ENCODE measurements at regions not wholly inside any gene's neighbourhood (a gene's known extent, or its start where the extent isn't known, plus 50 kb on each side); places are given as distances from the start of the nearest gene placed in this dataset.
A peak's percentile ranks its signal among the peaks of the same experiment; 100 is the strongest.

DNA sequence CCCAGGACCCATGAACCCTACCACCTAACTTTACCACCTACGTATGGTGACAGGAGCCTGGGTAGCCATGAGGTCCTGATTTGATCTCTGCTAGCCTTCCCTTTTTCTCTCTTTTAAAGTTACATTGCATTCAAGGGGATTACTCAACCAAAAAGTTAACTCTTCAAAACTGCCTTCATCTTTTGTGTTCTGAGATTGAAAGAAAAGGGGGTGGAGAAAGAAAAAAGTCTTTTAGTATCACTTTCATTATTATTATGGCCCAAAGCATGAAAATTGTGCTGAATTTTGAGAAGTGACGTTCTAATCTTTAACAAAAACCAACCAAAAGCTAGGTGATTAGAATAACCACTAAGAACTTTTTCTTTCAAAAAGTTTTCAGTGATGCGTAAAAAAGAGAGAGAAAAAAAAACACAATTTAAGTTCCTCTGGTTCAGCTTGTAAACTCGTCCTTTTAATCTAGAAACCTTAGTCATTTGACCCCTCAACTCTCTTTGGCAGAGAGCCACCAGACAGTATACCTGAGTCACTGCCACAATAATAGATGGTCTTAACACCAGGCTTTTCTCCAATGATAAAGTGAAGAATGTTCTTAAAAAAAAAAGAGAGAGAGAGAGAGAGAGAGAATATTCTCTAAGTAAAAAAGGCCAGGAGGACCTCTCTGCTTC is 347.4 kb upstream of the FGF13 start:
- intact Hi-C loops (cut with micrococcal nuclease) = loop anchor here (2.0 to 5.0 kb wide), 2 partner anchors 132 to 142 kb away; no protein-coding TSS in a partner anchor
- Histone ChIP-seq H2AFZ (ENCODE audit: low read length) (no peak overlapping the region), H3K9ac (ENCODE audit: low read length) (peak overlapping the region; percentile 21; the same call in 1 of the 2 replicates), H3K27ac (ENCODE audit: low read length) (peak overlapping the region; percentile 67), H3F3A (ENCODE audit: low read length, unreplicated experiment) (no peaks in the 10 kb centered on the region), H3K9me3 (ENCODE audit: low read length) (no peaks in the 10 kb centered on the region), H3K36me3 (ENCODE audit: low read depth, low read length) (no peaks in the 10 kb centered on the region), H3K4me1 (ENCODE audit: insufficient read depth, low read length) (peaks cover 24% of the 10 kb centered on the region), H4K20me1 (ENCODE audit: low read length) (no peaks in the 10 kb centered on the region), H3K4me2 (ENCODE audit: low read length) (peak overlapping the region; percentile 86), H3K27me3 (ENCODE audit: low read length) (no peaks in the 10 kb centered on the region), H3K79me2 (ENCODE audit: low read length) (no peaks in the 10 kb centered on the region), H3K9me2 (replicated peaks; ENCODE audit: low read length) (no peaks in the 10 kb centered on the region; the same call in 1 of the 2 replicates), H3K4me3 (ENCODE audit: low read length) (peak overlapping the region; percentile 57)
- DNase-seq (peak; percentile 93), ATAC-seq (peak; percentile 68)
- POLR2A ChIA-PET (ENCODE audit: unreplicated experiment) = no interaction called here
- CTCF ChIA-PET = no interaction called here
- BruUV-seq (replicated peaks) = no TSS peak
- TF ChIP-seq EZH2phosphoT487 (IDR thresholded peaks at IDR 0.05; ENCODE audit: borderline replicate concordance, low read length) = no peak
- TF ChIP-seq, protein P1, sequence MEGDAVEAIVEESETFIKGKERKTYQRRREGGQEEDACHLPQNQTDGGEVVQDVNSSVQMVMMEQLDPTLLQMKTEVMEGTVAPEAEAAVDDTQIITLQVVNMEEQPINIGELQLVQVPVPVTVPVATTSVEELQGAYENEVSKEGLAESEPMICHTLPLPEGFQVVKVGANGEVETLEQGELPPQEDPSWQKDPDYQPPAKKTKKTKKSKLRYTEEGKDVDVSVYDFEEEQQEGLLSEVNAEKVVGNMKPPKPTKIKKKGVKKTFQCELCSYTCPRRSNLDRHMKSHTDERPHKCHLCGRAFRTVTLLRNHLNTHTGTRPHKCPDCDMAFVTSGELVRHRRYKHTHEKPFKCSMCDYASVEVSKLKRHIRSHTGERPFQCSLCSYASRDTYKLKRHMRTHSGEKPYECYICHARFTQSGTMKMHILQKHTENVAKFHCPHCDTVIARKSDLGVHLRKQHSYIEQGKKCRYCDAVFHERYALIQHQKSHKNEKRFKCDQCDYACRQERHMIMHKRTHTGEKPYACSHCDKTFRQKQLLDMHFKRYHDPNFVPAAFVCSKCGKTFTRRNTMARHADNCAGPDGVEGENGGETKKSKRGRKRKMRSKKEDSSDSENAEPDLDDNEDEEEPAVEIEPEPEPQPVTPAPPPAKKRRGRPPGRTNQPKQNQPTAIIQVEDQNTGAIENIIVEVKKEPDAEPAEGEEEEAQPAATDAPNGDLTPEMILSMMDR (conservative IDR thresholded peaks at IDR 0.05; ENCODE audit: low read depth, low read length) = no peak
- TF ChIP-seq EZH2 (IDR thresholded peaks at IDR 0.05; ENCODE audit: low read length, unreplicated experiment) = no peak

DNA sequence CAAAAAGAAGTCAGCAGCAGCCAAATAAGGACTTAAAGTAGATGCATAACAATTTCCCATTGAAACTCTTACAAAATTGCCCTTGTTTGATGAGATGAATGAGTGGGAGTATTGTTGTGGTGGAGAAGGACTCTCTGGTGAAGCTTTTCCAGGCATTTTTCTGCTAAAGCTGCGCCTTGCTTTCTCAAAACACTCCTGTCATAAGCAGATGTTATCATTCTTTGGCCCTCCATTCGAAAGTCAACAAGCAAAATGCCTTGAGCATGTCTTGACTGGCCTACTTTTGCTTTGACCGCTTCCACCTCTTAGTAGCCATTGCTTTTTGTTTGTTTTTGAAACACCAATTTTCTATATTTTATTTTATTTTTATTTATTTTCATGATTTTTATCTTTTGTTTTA is 340.9 kb upstream of the FGF13 start:
- no peaks in the 10 kb centered on the region for H3K9me3 ChIP-seq (ENCODE audit: low read length)
- POLR2A ChIA-PET (ENCODE audit: unreplicated experiment) = no interaction called here
- no peaks in the 10 kb centered on the region for H3K4me1 ChIP-seq (ENCODE audit: insufficient read depth, low read length)
- intact Hi-C loops (cut with micrococcal nuclease) = loop anchor here (2.0 kb wide), 1 partner anchor 60 kb away; no protein-coding TSS in a partner anchor
- no peak overlapping the region for H3K4me2 ChIP-seq (ENCODE audit: low read length)
- no peak overlapping the region for H3K4me3 ChIP-seq (ENCODE audit: low read length)
- no peak overlapping the region for H3K27ac ChIP-seq (ENCODE audit: low read length)
- CTCF ChIA-PET = no interaction called here
- ATAC-seq (no peak), DNase-seq (no peak)
- no peaks in the 10 kb centered on the region for H3K27me3 ChIP-seq (ENCODE audit: low read length)
- no peaks in the 10 kb centered on the region for H3K79me2 ChIP-seq (ENCODE audit: low read length)
- no peaks in the 10 kb centered on the region for H4K20me1 ChIP-seq (ENCODE audit: low read length)
- no peak overlapping the region for H2AFZ ChIP-seq (ENCODE audit: low read length)
- no peaks in the 10 kb centered on the region; the same call in 1 of the 2 replicates for H3K9me2 ChIP-seq (replicated peaks; ENCODE audit: low read length)
- TF ChIP-seq, protein P1 (conservative IDR thresholded peaks at IDR 0.05; ENCODE audit: low read depth, low read length) = no peak
- TF ChIP-seq EZH2 (IDR thresholded peaks at IDR 0.05; ENCODE audit: low read length, unreplicated experiment) (no peak), EZH2phosphoT487 (IDR thresholded peaks at IDR 0.05; ENCODE audit: borderline replicate concordance, low read length) (no peak)
- H3K36me3 ChIP-seq (ENCODE audit: low read depth, low read length) = no peaks in the 10 kb centered on the region
- H3K9ac ChIP-seq (ENCODE audit: low read length) = no peak overlapping the region
- no TSS peak for BruUV-seq (replicated peaks)
- H3F3A ChIP-seq (ENCODE audit: low read length, unreplicated experiment) = no peaks in the 10 kb centered on the region

DNA sequence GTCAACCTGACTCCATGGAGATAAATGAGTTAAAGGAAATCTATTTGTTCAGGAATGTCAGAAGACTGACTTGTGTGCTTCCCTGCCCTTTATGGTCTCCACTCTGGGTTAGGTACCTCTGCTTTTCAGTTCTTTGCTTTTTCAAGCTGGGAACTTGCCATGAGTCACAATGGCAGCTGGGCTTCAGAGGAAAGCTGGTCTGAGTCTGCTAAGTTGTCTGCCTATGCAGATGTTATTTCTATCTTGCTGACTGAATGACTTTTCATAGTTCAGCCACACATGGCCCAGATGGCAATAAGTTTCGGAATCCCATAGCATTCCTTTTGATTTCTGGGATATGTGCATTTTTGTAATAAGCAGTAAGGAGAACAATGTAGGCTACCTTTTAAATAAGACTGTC is 337.9 kb upstream of the FGF13 start:
- ChIA-PET POLR2A (ENCODE audit: unreplicated experiment) (no interaction called here), CTCF (no interaction called here)
- Histone ChIP-seq H2AFZ (ENCODE audit: low read length) (no peak overlapping the region), H3K4me1 (ENCODE audit: insufficient read depth, low read length) (no peaks in the 10 kb centered on the region), H3K36me3 (ENCODE audit: low read depth, low read length) (no peaks in the 10 kb centered on the region), H3F3A (ENCODE audit: low read length, unreplicated experiment) (no peaks in the 10 kb centered on the region), H3K9me2 (replicated peaks; ENCODE audit: low read length) (no peaks in the 10 kb centered on the region), H3K27me3 (ENCODE audit: low read length) (no peaks in the 10 kb centered on the region), H3K27ac (ENCODE audit: low read length) (no peak overlapping the region), H4K20me1 (ENCODE audit: low read length) (no peaks in the 10 kb centered on the region), H3K9ac (ENCODE audit: low read length) (no peak overlapping the region), H3K9me3 (ENCODE audit: low read length) (no peaks in the 10 kb centered on the region), H3K79me2 (ENCODE audit: low read length) (no peaks in the 10 kb centered on the region), H3K4me2 (ENCODE audit: low read length) (no peak overlapping the region), H3K4me3 (ENCODE audit: low read length) (no peak overlapping the region)
- TF ChIP-seq EZH2phosphoT487 (IDR thresholded peaks at IDR 0.05; ENCODE audit: borderline replicate concordance, low read length) = no peak
- TF ChIP-seq, protein P1 (conservative IDR thresholded peaks at IDR 0.05; ENCODE audit: low read depth, low read length) = no peak
- no peak for TF ChIP-seq EZH2 (IDR thresholded peaks at IDR 0.05; ENCODE audit: low read length, unreplicated experiment)
- no TSS peak for BruUV-seq (replicated peaks)
- intact Hi-C loops (cut with micrococcal nuclease) = no loop called here
- DNase-seq (no peak), ATAC-seq (no peak)
